ENCODE measurements at regions not wholly inside any gene's neighbourhood (a gene's known extent, or its start where the extent isn't known, plus 50 kb on each side); places are given as distances from the start of the nearest gene placed in this dataset.

DNA sequence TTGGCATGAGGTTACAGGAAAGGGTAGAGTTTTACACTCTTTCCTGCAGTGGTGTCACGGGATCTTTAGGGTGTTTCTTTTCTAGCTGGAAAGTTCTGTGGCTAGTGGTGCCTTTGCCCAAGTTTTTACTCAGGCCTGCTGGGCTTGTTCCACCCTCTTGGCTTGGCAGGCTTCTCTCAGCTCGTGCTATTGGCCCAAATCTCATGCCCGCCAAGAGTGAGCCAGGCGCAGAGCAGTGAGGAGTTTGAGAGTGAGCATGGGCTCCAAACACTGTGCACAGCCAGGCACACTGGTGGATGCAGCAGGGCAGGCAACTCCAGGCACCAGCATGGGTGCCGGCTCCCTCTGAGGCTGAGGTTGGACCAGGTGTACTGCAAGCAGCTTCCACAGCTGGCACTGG, 206.5 kb downstream of the SAMD5 start:
- TF ChIP-seq CTCF (IDR thresholded peaks at IDR 0.05) (no peak), POLR2A (IDR thresholded peaks at IDR 0.05) (no peak)

All from esophagus squamous epithelium (tissue), 4 donors.